Endothelial cell of umbilical vein (primary cell): ENCODE measurements at regions not wholly inside any gene's neighbourhood (a gene's known extent, or its start where the extent isn't known, plus 50 kb on each side); places are given as distances from the start of the nearest gene placed in this dataset.

Experiments
- BruUV-seq: library from RNA; stranded (reverse); fragments of 400-500 nt; replicated peaks from 2 replicates; lab custom pipeline; 2021; lab: Mats Ljungman, UMichigan
- CTCF ChIA-PET: fragments of 300-600, 350-600 bp; sonication (Branson Sonifier 250); formaldehyde crosslinking; loops from one replicate; lab custom pipeline; 2021; ENCODE audit warnings: antibody characterized with exemption, inconsistent platforms; lab: Charles Lee
- POLR2A ChIA-PET: fragments of 300-600, 350-600 bp; sonication (Branson Sonifier 250); formaldehyde crosslinking; loops from one replicate; lab custom pipeline; 2021; ENCODE audit warnings: antibody characterized with exemption, inconsistent platforms; lab: Charles Lee
- DNase-seq: peaks from one replicate; pipeline ENCODE4 v3.0.0-alpha.2; 2011; ENCODE audit warnings: low read depth, low spot score
- FAIRE-seq: peaks from 2 replicates; lab custom pipeline; 2011; peaks lifted over from hg19 to GRCh38; lab: Jason Lieb, UNC
- H2AFZ ChIP-seq: 2 replicates; pipeline ENCODE4 v1.6.0; 2012; ENCODE audit warnings: low read depth, low read length, control low read depth, inconsistent platforms
- H3K27ac ChIP-seq: 2 replicates; pipeline ENCODE4 v1.5.1; 2011; ENCODE audit warnings: low read depth, mild to moderate bottlenecking, control low read depth, low read length, moderate library complexity; ENCODE audit not compliant: insufficient read depth
- H3K27me3 ChIP-seq, 2 experiments: 2 replicates each; pipeline versions ENCODE4 v1.6.0 to v1.6.1; 2011; ENCODE audit warnings: low read length in 2 of 2, mixed read lengths in 1 of 2; ENCODE audit not compliant: control insufficient read depth in 2 of 2, insufficient read depth in 2 of 2
- H3K36me3 ChIP-seq, 2 experiments: 2 replicates in 1 of 2; 3 replicates in 1 of 2; pipeline ENCODE4 v1.5.1; 2011; ENCODE audit warnings: low read length in 2 of 2, mild to moderate bottlenecking in 1 of 2, moderate library complexity in 1 of 2; ENCODE audit not compliant: control insufficient read depth in 2 of 2, insufficient read depth in 2 of 2; ENCODE audit errors: extremely low read depth in 1 of 2
- H3K4me1 ChIP-seq: 3 replicates; pipeline ENCODE4 v1.5.1; 2011; ENCODE audit warnings: mild to moderate bottlenecking, low read length; ENCODE audit not compliant: control insufficient read depth, insufficient read depth; ENCODE audit errors: extremely low read depth
- H3K4me2 ChIP-seq: 2 replicates; pipeline ENCODE4 v1.6.1; 2011; ENCODE audit warnings: low read length, control low read depth, mixed read lengths; ENCODE audit not compliant: insufficient read depth
- H3K4me3 ChIP-seq, 3 experiments: fragments of 200-600 bp in 1 of 3; sonication (generic), shearing (Covaris generic) in 1 of 3; replicated peaks in 1 of 3; 2 replicates each; pipeline ENCODE4 v1.5.1; 2011 to 2016; ENCODE audit warnings: control low read depth in 3 of 3, low read length in 3 of 3, mild to moderate bottlenecking in 2 of 3, inconsistent platforms in 1 of 3, low read depth in 1 of 3, moderate library complexity in 1 of 3; ENCODE audit not compliant: insufficient read depth in 1 of 3
- H3K79me2 ChIP-seq: 2 replicates; pipeline ENCODE4 v1.6.0; 2012; ENCODE audit warnings: low read length, inconsistent platforms; ENCODE audit not compliant: control insufficient read depth, insufficient read depth
- H3K9ac ChIP-seq: replicated peaks from 2 replicates; pipeline ENCODE3; 2011; ENCODE audit warnings: low read length, control low read depth; ENCODE audit not compliant: insufficient read depth; ENCODE audit errors: extremely low read depth
- H3K9me1 ChIP-seq: replicated peaks from 3 replicates; pipeline ENCODE4 v1.6.0; 2011; ENCODE audit warnings: mild to moderate bottlenecking, low read length; ENCODE audit not compliant: control insufficient read depth, insufficient read depth; ENCODE audit errors: extremely low read depth
- H3K9me3 ChIP-seq: replicated peaks from 2 replicates; pipeline ENCODE4 v1.5.1; 2012; ENCODE audit warnings: low read length, inconsistent platforms; ENCODE audit not compliant: control insufficient read depth, insufficient read depth
- H4K20me1 ChIP-seq: replicated peaks from 2 replicates; pipeline ENCODE3; 2011; ENCODE audit warnings: mild to moderate bottlenecking, low read length; ENCODE audit not compliant: control insufficient read depth, insufficient read depth; ENCODE audit errors: extremely low read depth
- CTCF ChIP-seq, 2 donors: IDR thresholded peaks; 1 replicate in 1 of 2; 2 replicates in 1 of 2; pipeline ENCODE4 v1.5.1; 2011; ENCODE audit warnings: low read length in 2 of 2, mild to moderate bottlenecking in 2 of 2, moderate library complexity in 2 of 2, control low read depth in 1 of 2, inconsistent platforms in 1 of 2, low read depth in 1 of 2; ENCODE audit not compliant: insufficient read depth in 1 of 2; ENCODE audit errors: extremely low read depth in 1 of 2
- EZH2 ChIP-seq: IDR thresholded peaks from 2 replicates; pipeline ENCODE4 v1.6.1; 2012; ENCODE audit warnings: borderline replicate concordance, low read depth, mild to moderate bottlenecking, moderate library complexity, low read length, inconsistent platforms; ENCODE audit not compliant: severe bottlenecking
- FOS ChIP-seq: IDR thresholded peaks from 2 replicates; pipeline ENCODE4 v1.6.1; 2011; ENCODE audit warnings: mild to moderate bottlenecking, low read length, moderate library complexity, borderline replicate concordance; ENCODE audit not compliant: insufficient read depth
- GATA2 ChIP-seq: IDR thresholded peaks from 2 replicates; pipeline ENCODE4 v1.7.0; 2011; ENCODE audit warnings: low read depth, mild to moderate bottlenecking, moderate library complexity, mixed read lengths, low read length; ENCODE audit not compliant: insufficient read length, insufficient read depth
- JUN ChIP-seq: IDR thresholded peaks from 2 replicates; pipeline ENCODE4 v1.6.1; 2011; ENCODE audit warnings: borderline replicate concordance, low read depth; ENCODE audit not compliant: insufficient read length, insufficient read depth
- MYC ChIP-seq: IDR thresholded peaks from one replicate; pipeline ENCODE4 v1.6.1; 2011; ENCODE audit warnings: mild to moderate bottlenecking, low read depth, low read length
- POLR2A ChIP-seq: IDR thresholded peaks from 2 replicates; pipeline ENCODE4 v1.6.1; 2012; ENCODE audit warnings: low read depth, mild to moderate bottlenecking, control low read depth, low read length
- POLR2AphosphoS5 ChIP-seq: IDR thresholded peaks from 2 replicates; pipeline ENCODE4 v1.6.1; 2012; ENCODE audit warnings: low read depth, mild to moderate bottlenecking, control low read depth, low read length, moderate library complexity; ENCODE audit not compliant: insufficient read depth
- dilution Hi-C: fragments of 300-500 bp; cut with MboI; formaldehyde crosslinking; loops from one replicate; pipeline ENCODE4 v1.15.0; 2019; ENCODE audit warnings: low sequenced_read_pairs; ENCODE audit not compliant: extremely low pct_ligation_motif_present
- intact Hi-C: fragments of 100-400 bp; cut with micrococcal nuclease; formaldehyde crosslinking; loops from one replicate; pipeline ENCODE4 v1.10.0; 2022
- TF ChIP-seq, protein P1 (sequence below): IDR thresholded peaks from 2 replicates; pipeline ENCODE4 v1.6.1; 2011; ENCODE audit not compliant: insufficient read depth, insufficient read length

DNA sequence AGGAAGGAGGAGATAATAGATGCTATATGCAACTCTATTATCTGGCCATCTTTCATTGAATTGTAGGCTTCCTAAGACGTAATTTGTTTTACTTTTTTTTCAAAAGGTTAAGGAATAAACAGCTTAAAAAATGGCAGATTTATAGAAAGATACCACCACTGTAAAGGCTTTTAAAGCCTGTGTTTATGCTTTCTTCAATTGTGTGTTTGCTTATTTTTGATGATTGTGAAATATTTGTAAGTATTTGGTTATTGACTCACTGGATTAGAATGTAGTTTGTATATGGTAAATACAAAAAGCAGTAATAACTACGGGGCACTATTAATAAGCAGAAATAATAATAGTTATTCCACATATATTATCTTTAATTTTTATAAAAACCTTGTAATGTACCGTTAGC is 437.9 kb downstream of the KLF5 start:
- Histone ChIP-seq H3K9ac (no peak overlapping the region), H2AFZ (no peak overlapping the region), H3K4me2 (no peak overlapping the region), H3K27me3 (no peaks in the 10 kb centered on the region), H3K27ac (no peak overlapping the region), H3K4me1 (no peaks in the 10 kb centered on the region), H4K20me1 (no peaks in the 10 kb centered on the region), H3K79me2 (no peaks in the 10 kb centered on the region), H3K4me3 (no peak overlapping the region), H3K9me1 (no peaks in the 10 kb centered on the region), H3K9me3 (no peaks in the 10 kb centered on the region), H3K36me3 (no peaks in the 10 kb centered on the region)
- TF ChIP-seq FOS (no peak), POLR2A (no peak), CTCF (IDR thresholded peaks at IDR 0.05; ENCODE audit: extremely low read depth in 1 of 2, insufficient read depth in 1 of 2, low read depth in 1 of 2, low read length in 2 of 2) (no peak), GATA2 (no peak), POLR2AphosphoS5 (no peak), EZH2 (no peak), MYC (no peak), JUN (no peak)
- TF ChIP-seq, protein P1, sequence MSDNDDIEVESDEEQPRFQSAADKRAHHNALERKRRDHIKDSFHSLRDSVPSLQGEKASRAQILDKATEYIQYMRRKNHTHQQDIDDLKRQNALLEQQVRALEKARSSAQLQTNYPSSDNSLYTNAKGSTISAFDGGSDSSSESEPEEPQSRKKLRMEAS: no peak
- ChIA-PET POLR2A (no interaction called here), CTCF (interaction anchor here (1.7 kb wide), 1 partner anchor 13 kb away, joined by 7 read pairs; no protein-coding TSS in a partner anchor)
- DNase-seq (no peak), FAIRE-seq (no peak)
- dilution Hi-C loops (no loop called here), intact Hi-C loops (no loop called here)
- BruUV-seq: no TSS peak
